HEK293T (cell line): ENCODE measurements at regions not wholly inside any gene's neighbourhood (a gene's known extent, or its start where the extent isn't known, plus 50 kb on each side); places are given as distances from the start of the nearest gene placed in this dataset.

Experiments used
- CTCF ChIA-PET: fragments of 350-600 bp; formaldehyde crosslinking; extraction: SDS; loops from one replicate; lab custom pipeline; 2021; ENCODE audit warnings: antibody characterized with exemption, inconsistent platforms; lab: Yijun Ruan, JAX
- POLR2A ChIA-PET: fragments of 350-600 bp; formaldehyde crosslinking; extraction: SDS; loops from one replicate; lab custom pipeline; 2020; ENCODE audit warnings: antibody characterized with exemption, inconsistent platforms; lab: Yijun Ruan, JAX
- DNase-seq: peaks from one replicate; pipeline ENCODE4 v3.0.0; 2012; ENCODE audit warnings: mixed read lengths; ENCODE audit errors: extremely low spot score
- ARNT ChIP-seq: fragments of 450-650 bp; IDR thresholded peaks from 2 replicates; pipeline ENCODE4 v1.6.1; 2017; ENCODE audit warnings: mild to moderate bottlenecking
- BHLHE40 ChIP-seq: fragments of 450-650 bp; IDR thresholded peaks from 2 replicates; pipeline ENCODE4 v1.6.1; 2016; ENCODE audit warnings: mild to moderate bottlenecking, moderate library complexity, borderline replicate concordance
- CTBP1 ChIP-seq: fragments of 450-650 bp; IDR thresholded peaks from 2 replicates; pipeline ENCODE4 v1.6.1; 2016; ENCODE audit warnings: borderline replicate concordance
- ELF4 ChIP-seq: fragments of 450-650 bp; IDR thresholded peaks from 2 replicates; pipeline ENCODE4 v1.6.1; 2017; ENCODE audit warnings: antibody characterized with exemption
- FOXA1 ChIP-seq: fragments of 450-650 bp; IDR thresholded peaks from 2 replicates; pipeline ENCODE4 v1.6.1; 2016; ENCODE audit warnings: mild to moderate bottlenecking
- FOXK2 ChIP-seq: fragments of 450-650 bp; IDR thresholded peaks from 2 replicates; pipeline ENCODE4 v1.6.1; 2016; ENCODE audit warnings: mild to moderate bottlenecking
- FOXM1 ChIP-seq: fragments of 450-650 bp; IDR thresholded peaks from 2 replicates; pipeline ENCODE4 v1.6.1; 2017; ENCODE audit warnings: mild to moderate bottlenecking, borderline replicate concordance
- HDGF ChIP-seq: fragments of 450-650 bp; IDR thresholded peaks from 2 replicates; pipeline ENCODE4 v1.6.1; 2017; ENCODE audit warnings: antibody characterized with exemption, borderline replicate concordance
- L3MBTL2 ChIP-seq: fragments of 450-650 bp; conservative IDR thresholded peaks from 2 replicates; pipeline ENCODE4 v1.6.1; 2016; ENCODE audit warnings: mild to moderate bottlenecking
- LEF1 ChIP-seq: fragments of 450-650 bp; IDR thresholded peaks from 2 replicates; pipeline ENCODE4 v1.6.1; 2017; ENCODE audit warnings: mild to moderate bottlenecking, borderline replicate concordance
- NFRKB ChIP-seq: fragments of 450-650 bp; IDR thresholded peaks from 2 replicates; pipeline ENCODE4 v1.6.1; 2016; ENCODE audit warnings: mild to moderate bottlenecking, moderate library complexity
- SP1 ChIP-seq: fragments of 450-650 bp; IDR thresholded peaks from 2 replicates; pipeline ENCODE4 v1.6.1; 2017
- SUZ12 ChIP-seq: fragments of 450-650 bp; IDR thresholded peaks from 2 replicates; pipeline ENCODE4 v1.6.1; 2016; ENCODE audit warnings: mild to moderate bottlenecking
- TARDBP ChIP-seq: fragments of 450-650 bp; IDR thresholded peaks from 2 replicates; pipeline ENCODE4 v1.6.1; 2016
- ZNF384 ChIP-seq: fragments of 450-650 bp; IDR thresholded peaks from 2 replicates; pipeline ENCODE4 v1.6.1; 2016
- TF ChIP-seq, protein P1 (sequence below): fragments of 450-650 bp; IDR thresholded peaks from 2 replicates; pipeline ENCODE4 v1.6.1; 2016

DNA sequence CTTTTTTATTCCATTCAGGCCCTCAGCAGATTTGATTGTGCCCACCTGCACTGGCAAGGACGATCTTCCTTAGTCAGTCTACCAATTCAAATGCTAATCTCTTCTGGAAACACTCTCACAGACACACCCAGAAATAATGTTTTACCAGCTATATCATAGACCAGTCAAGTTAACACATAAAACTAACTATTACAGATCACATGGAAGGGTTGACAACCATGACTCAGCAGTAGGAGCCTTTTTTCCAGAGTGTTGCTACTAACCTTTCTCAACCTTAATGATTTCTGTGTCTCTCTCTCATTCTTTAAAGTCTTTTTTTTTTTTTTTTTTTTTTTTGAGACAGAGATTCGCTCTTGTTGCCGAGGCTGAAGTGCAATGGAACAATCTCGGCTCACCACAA, 68.7 kb upstream of the KCNK12 start:
- CTCF ChIA-PET = no interaction called here
- no peak for TF ChIP-seq TARDBP
- no peak for TF ChIP-seq FOXA1
- no peak for TF ChIP-seq L3MBTL2
- TF ChIP-seq NFRKB = no peak
- no peak for TF ChIP-seq ARNT
- no peak for TF ChIP-seq BHLHE40
- no peak for TF ChIP-seq SUZ12
- TF ChIP-seq FOXK2 = no peak
- no peak for TF ChIP-seq HDGF
- TF ChIP-seq LEF1 = no peak
- POLR2A ChIA-PET = no interaction called here
- no peak for DNase-seq

DNA sequence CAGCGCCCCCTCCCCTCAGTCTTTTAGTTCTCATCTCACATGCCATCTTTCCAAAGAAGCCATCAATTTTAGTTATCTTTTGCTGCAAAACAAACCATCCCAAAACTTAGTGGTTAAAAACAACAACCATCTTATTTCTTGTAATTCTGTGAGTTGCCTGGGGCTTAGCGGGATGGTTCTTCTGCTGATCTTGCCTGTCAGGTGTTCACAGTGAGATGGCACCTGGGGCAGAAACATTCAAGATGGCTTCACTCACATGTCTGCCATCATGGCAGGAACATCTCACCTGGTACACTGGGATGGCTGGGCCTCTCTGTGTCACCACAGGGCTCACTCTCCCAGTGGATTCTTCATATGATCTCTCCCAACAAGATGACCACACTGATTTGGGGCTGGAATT, 67.6 kb upstream of the KCNK12 start:
- DNase-seq = no peak
- CTCF ChIA-PET = no interaction called here
- TF ChIP-seq LEF1 (no peak), FOXM1 (no peak), NFRKB (no peak), HDGF (no peak), ARNT (no peak), ELF4 (no peak), SUZ12 (no peak), BHLHE40 (no peak), FOXA1 (no peak), ZNF384 (no peak), FOXK2 (no peak), L3MBTL2 (no peak), TARDBP (no peak), SP1 (no peak), CTBP1 (no peak)
- TF ChIP-seq, protein P1, sequence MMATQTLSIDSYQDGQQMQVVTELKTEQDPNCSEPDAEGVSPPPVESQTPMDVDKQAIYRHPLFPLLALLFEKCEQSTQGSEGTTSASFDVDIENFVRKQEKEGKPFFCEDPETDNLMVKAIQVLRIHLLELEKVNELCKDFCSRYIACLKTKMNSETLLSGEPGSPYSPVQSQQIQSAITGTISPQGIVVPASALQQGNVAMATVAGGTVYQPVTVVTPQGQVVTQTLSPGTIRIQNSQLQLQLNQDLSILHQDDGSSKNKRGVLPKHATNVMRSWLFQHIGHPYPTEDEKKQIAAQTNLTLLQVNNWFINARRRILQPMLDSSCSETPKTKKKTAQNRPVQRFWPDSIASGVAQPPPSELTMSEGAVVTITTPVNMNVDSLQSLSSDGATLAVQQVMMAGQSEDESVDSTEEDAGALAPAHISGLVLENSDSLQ = no peak
- POLR2A ChIA-PET = no interaction called here

DNA sequence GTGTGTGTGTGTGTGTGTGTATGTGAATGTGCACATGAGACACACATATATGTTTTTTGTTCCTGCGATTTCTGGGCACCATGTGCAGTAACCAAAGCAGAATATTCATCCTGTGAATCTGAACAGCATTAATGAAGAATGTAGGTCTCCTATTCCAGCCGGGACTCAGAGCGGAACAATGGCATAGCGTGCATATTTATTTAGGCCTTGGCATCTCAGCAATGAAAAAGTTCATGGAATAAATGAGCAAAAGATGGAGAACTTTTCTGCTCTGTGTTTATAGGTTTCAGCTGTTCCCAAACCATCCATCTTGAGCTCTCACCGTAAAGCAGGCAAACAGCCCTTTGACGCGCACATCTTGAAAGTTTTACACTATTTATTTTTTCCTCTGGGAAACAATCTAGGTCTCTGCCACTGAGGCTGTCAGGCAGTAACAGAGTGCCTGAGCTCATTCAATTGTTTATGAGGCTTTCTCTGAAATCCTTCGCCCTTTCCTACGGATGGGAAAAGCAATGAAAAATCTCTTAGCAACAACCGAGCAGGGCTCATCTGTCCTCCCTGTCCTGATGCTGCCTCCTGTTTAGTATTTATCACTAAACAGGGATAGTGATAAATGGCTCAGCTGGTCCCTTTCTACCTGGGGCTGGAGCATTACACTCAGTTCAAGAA, 65.9 kb upstream of the KCNK12 start:
- CTCF ChIA-PET = interaction anchor here (0.6 kb wide), 1 partner anchor 199 kb away, joined by 3 read pairs; no protein-coding TSS in a partner anchor
- TF ChIP-seq FOXK2 = no peak
- POLR2A ChIA-PET = no interaction called here
- DNase-seq = no peak

DNA sequence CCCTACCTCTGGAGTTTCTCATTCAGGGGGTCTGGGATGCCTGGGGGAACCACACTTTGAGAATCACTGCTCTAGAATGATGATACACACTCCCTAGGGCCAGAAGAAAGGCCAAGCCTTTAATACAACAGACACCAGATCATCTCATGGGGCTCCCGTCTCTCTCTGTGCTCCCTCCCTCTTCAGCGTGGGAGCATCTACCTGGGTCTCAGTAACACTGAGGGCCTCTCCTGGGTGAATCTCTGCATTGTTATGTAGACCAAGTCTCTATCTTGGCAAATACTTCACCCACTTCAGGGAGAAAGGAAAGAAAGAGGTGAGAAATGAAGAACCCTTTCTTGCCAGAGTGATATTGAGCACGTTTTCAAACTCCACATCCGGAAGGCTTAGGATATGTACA, 65.4 kb upstream of the KCNK12 start:
- ChIA-PET POLR2A (no interaction called here), CTCF (interaction anchor here (0.6 kb wide), 1 partner anchor 199 kb away, joined by 3 read pairs; no protein-coding TSS in a partner anchor)

DNA sequence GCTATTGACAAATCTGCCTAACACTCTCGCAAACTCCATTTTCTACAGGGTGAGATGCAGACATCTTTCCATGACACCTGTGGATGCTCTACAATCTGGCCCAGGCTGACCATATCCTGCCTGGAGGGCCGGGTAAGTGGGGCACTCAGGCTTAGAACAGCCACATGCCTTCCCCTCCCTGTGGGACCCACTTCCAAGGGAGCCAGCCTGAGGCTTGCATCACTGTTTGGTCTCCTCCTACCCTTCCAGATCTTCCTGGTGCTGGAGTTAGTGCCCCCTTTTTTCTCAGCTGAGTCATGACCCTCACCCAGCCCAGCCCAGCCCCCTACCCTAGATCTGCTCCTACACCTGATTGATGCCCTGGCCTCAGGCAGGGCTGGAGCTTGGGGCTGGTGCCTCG, 62.0 kb upstream of the KCNK12 start:
- ChIA-PET CTCF (interaction anchor here (0.8 to 1.1 kb wide), 2 partner anchors 10 to 21 kb away, joined by 3 read pairs; no protein-coding TSS in a partner anchor), POLR2A (no interaction called here)
- DNase-seq = no peak
- TF ChIP-seq CTBP1 = no peak
- no peak for TF ChIP-seq ZNF384
- TF ChIP-seq LEF1 = no peak
- no peak for TF ChIP-seq BHLHE40
- TF ChIP-seq HDGF = no peak
- TF ChIP-seq SP1 = no peak
- TF ChIP-seq NFRKB = no peak
- TF ChIP-seq, protein P1 = no peak
- no peak for TF ChIP-seq TARDBP
- TF ChIP-seq FOXA1 = no peak

More for the DNA sequence above, 65.4 kb upstream of the KCNK12 start:
- no peak for DNase-seq
- TF ChIP-seq, protein P1 = no peak
- no peak for TF ChIP-seq NFRKB
- no peak for TF ChIP-seq L3MBTL2
- TF ChIP-seq FOXM1 = no peak
- no peak for TF ChIP-seq HDGF
- TF ChIP-seq SUZ12 = no peak
- no peak for TF ChIP-seq CTBP1
- no peak for TF ChIP-seq BHLHE40
- no peak for TF ChIP-seq FOXA1
- no peak for TF ChIP-seq ELF4
- no peak for TF ChIP-seq LEF1
- TF ChIP-seq SP1 = no peak
- TF ChIP-seq ARNT = no peak
- TF ChIP-seq TARDBP = no peak

DNA sequence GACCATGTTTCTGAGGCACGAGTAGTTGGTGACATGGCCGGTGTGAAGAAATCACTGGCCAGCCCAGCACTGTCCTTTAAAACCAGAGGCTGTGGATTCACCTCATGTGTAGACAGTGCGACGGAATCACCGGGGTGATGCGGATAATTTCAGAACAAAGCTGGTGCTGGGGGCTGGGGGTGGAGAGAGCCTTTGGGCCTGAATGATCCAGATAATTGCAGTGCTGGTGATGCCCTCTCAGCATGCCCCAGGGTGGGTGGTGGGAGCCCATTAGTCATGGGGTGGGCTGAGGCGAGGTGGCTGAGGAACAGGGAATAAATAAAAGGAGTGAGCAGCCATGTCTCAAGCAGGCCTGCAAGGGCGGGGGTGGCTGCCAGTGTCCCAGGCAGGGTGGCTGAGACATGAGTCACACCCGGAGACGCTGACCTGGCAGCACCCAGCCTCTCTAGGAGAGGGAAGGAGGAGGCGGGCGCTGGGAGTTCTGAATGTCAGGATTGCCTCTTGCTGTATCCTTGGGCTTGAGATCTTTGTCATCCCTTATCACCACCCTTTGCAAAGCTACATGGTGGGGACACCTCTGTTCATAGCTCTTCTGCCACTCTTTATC, 61.1 kb upstream of the KCNK12 start:
- no peak for DNase-seq
- ChIA-PET CTCF (interaction anchor here (0.6 to 1.1 kb wide), 3 partner anchors 9 to 67 kb away, joined by 3 read pairs; no protein-coding TSS in a partner anchor), POLR2A (no interaction called here)
- TF ChIP-seq TARDBP (no peak), FOXK2 (no peak), LEF1 (no peak), ELF4 (no peak), FOXA1 (no peak), SP1 (no peak), SUZ12 (no peak), HDGF (no peak), FOXM1 (no peak), L3MBTL2 (no peak), ARNT (no peak), BHLHE40 (no peak), ZNF384 (no peak), CTBP1 (no peak)
- TF ChIP-seq, protein P1 = no peak
